Left ventricle myocardium inferior (tissue), 1 donor: ENCODE measurements at regions not wholly inside any gene's neighbourhood (a gene's known extent, or its start where the extent isn't known, plus 50 kb on each side); places are given as distances from the start of the nearest gene placed in this dataset.

Experiments used
- DNase-seq: peaks from one replicate; pipeline ENCODE4 v3.0.0-alpha.2; 2020
- H3K27ac ChIP-seq: fragments of 200-600 bp; replicated peaks from 2 replicates; pipeline ENCODE4 v1.8.0; 2021
- H3K27me3 ChIP-seq: fragments of 200-600 bp; 2 replicates; pipeline ENCODE4 v1.8.0; 2021; ENCODE audit warnings: low read depth
- H3K36me3 ChIP-seq: fragments of 200-600 bp; 2 replicates; pipeline ENCODE4 v1.8.0; 2021
- H3K4me1 ChIP-seq: fragments of 200-600 bp; 2 replicates; pipeline ENCODE4 v1.8.0; 2021
- H3K4me3 ChIP-seq: fragments of 200-600 bp; 2 replicates; pipeline ENCODE4 v1.8.0; 2021; ENCODE audit warnings: mild to moderate bottlenecking, moderate library complexity
- H3K9me3 ChIP-seq: fragments of 200-600 bp; replicated peaks from 2 replicates; pipeline ENCODE4 v1.8.0; 2021
- intact Hi-C: fragments of 100-400 bp; cut with micrococcal nuclease; formaldehyde crosslinking; loops from one replicate; pipeline ENCODE4 v1.11.0; 2022
- TF ChIP-seq, protein P1 (sequence below): fragments of 200-600 bp; IDR thresholded peaks from 2 replicates; pipeline ENCODE4 v1.8.0; 2021; ENCODE audit warnings: antibody characterized with exemption, mild to moderate bottlenecking, borderline replicate concordance
- donor health status: DM: no; HTN: yes; CAD: no; lungs with severe emphysema.

DNA sequence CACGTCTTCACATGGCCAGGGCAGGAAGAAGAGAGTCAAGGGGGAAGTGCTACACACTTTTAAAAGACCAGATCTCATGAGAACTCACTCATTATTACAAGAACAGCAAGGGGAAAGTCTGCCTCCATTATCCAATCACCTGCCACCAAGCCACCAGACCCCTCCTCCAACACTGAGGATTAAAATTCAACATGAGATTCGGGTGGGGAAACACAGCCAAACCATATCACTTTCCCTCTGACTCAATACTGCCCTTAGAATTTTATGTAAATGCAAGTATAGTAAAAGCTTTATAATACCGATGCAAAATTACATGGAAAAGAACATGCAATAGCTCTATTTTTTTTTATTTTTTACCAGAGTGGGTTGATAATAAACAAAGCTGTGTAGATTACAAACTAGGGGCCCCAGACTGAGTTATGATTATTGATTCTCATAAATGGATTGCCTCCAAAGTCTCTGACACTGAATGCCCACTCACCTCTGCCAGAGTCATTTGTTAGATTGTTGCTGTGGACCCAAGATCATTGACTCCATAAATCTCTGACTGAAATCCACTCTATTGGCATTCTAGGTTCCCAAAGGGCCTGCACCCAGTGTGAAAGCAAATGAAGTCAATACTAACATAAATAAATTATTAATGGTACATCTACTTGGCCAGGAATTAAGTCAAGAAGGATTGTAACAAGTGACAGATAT is 184.8 kb upstream of the FUT9 start:
- H3K4me3 ChIP-seq: no peak overlapping the region
- intact Hi-C loops: no loop called here
- no peaks in the 10 kb centered on the region for H3K36me3 ChIP-seq
- no peak overlapping the region for H3K27ac ChIP-seq
- TF ChIP-seq, protein P1, sequence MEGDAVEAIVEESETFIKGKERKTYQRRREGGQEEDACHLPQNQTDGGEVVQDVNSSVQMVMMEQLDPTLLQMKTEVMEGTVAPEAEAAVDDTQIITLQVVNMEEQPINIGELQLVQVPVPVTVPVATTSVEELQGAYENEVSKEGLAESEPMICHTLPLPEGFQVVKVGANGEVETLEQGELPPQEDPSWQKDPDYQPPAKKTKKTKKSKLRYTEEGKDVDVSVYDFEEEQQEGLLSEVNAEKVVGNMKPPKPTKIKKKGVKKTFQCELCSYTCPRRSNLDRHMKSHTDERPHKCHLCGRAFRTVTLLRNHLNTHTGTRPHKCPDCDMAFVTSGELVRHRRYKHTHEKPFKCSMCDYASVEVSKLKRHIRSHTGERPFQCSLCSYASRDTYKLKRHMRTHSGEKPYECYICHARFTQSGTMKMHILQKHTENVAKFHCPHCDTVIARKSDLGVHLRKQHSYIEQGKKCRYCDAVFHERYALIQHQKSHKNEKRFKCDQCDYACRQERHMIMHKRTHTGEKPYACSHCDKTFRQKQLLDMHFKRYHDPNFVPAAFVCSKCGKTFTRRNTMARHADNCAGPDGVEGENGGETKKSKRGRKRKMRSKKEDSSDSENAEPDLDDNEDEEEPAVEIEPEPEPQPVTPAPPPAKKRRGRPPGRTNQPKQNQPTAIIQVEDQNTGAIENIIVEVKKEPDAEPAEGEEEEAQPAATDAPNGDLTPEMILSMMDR: no peak
- H3K4me1 ChIP-seq: no peaks in the 10 kb centered on the region
- H3K9me3 ChIP-seq: peaks cover 10% of the 10 kb centered on the region
- DNase-seq: no peak
- no peaks in the 10 kb centered on the region for H3K27me3 ChIP-seq

DNA sequence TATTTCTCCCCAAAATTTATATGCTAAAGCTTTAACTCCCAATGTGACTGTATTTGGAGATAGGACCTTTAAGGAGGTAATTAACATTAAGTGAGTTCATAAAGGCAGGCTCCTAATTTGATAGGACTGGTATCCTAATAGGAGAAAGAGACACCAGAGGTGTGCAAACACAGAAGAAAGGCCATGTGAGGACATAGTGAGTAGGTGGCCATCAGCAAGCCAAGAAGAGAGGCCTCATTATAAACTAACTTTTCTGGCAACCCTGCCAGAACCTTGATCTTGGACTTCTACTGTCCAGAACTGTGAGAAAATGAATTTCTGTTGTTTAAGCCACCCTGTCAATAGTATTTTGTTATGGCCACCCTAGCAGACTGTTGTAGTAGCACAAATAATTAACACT is 177.9 kb upstream of the FUT9 start:
- Histone ChIP-seq H3K4me1 (no peaks in the 10 kb centered on the region), H3K27me3 (no peaks in the 10 kb centered on the region), H3K36me3 (no peaks in the 10 kb centered on the region), H3K4me3 (no peak overlapping the region), H3K9me3 (no peaks in the 10 kb centered on the region), H3K27ac (no peak overlapping the region)
- DNase-seq: no peak
- intact Hi-C loops: no loop called here
- TF ChIP-seq, protein P1: no peak

DNA sequence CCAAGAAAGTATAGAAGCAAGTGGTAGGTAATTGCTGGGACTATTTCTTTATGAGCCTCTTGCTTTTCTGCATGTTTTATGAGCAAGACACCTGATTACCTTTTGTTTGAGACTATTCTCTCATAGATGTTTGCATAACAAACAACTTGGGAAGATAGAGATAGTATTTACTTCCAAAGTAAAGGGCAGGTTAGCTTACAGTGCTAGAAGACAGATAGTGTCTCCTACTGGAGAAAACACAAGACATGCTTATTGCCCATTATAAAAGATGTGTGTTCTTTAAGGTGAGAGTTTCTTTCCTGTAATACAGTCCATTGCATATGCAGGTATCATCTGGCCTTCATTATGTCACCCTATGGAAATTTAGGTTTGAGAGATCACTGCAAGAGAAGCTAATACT is 174.2 kb upstream of the FUT9 start:
- H3K4me3 ChIP-seq: no peak overlapping the region
- no peaks in the 10 kb centered on the region for H3K4me1 ChIP-seq
- no peaks in the 10 kb centered on the region for H3K27me3 ChIP-seq
- no peaks in the 10 kb centered on the region for H3K9me3 ChIP-seq
- no peak overlapping the region for H3K27ac ChIP-seq
- no peak for DNase-seq
- TF ChIP-seq, protein P1: no peak
- H3K36me3 ChIP-seq: no peaks in the 10 kb centered on the region
- intact Hi-C loops: no loop called here

DNA sequence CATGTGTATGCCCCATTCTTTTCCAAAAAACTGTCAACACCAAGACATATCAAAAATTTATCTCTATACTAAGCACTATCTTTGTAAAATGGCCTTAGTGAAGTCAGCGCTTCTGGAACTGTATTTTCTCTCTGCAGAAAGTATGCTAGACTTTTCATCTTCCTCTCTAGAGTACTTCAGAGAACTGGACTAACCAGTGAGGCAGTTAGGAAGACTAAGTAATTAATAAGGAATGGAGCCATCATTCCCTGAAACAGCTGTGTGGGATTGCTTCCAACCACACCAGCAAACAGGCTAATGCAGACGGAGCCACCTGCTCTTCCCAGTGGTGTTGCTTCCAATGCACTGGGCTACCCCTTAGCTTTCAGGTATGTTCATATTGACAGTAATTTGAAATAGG is 169.1 kb upstream of the FUT9 start:
- H3K4me1 ChIP-seq: no peaks in the 10 kb centered on the region
- H3K36me3 ChIP-seq: no peaks in the 10 kb centered on the region
- H3K4me3 ChIP-seq: no peak overlapping the region
- no peaks in the 10 kb centered on the region for H3K27me3 ChIP-seq
- intact Hi-C loops: no loop called here
- peak; percentile 14 for DNase-seq
- H3K9me3 ChIP-seq: no peaks in the 10 kb centered on the region
- no peak overlapping the region for H3K27ac ChIP-seq
- TF ChIP-seq, protein P1: no peak

DNA sequence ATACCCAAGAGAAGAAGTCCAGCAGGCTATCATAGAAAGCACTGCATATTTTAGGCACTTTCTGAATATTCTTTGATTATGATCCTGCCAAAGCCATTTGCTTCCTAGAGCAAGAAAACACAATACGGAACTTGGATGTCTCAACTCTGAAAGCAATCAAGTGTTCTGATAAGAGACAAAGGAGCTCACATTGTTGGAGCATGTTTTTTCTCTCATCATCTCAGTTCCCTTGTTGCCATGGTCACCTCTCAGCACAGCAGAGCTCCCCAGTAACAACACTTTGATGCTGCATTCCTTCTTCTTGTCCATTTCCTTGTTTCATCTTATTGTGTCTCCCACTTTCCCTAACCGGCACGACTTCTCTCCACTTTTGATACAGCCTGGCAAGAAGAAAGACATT is 168.7 kb upstream of the FUT9 start:
- DNase-seq: no peak
- H3K9me3 ChIP-seq: no peaks in the 10 kb centered on the region
- intact Hi-C loops: no loop called here
- TF ChIP-seq, protein P1: no peak
- H3K27me3 ChIP-seq: no peaks in the 10 kb centered on the region
- H3K4me1 ChIP-seq: no peaks in the 10 kb centered on the region
- H3K4me3 ChIP-seq: no peak overlapping the region
- H3K27ac ChIP-seq: no peak overlapping the region
- no peaks in the 10 kb centered on the region for H3K36me3 ChIP-seq
